Heart right ventricle (tissue), 16 donors: ENCODE measurements at regions not wholly inside any gene's neighbourhood (a gene's known extent, or its start where the extent isn't known, plus 50 kb on each side); places are given as distances from the start of the nearest gene placed in this dataset.
"Not testable (repeated sequence)": the region's sequence is repeated elsewhere in the genome, so short reads cannot be mapped to it uniquely, and the experiment has no call there.

Source experiments
- ATAC-seq, 8 donors: fragments of 200-7000 bp; cut with Tn5 transposase; one replicate each; pipeline ENCODE4 v1.9.1; 2020; ENCODE audit warnings: mild to moderate bottlenecking in 8 of 8, moderate library complexity in 8 of 8, moderate number of reproducible peaks in 1 of 8
- DNase-seq, 2 donors: peaks; one replicate each; pipeline ENCODE4 v3.0.0-alpha.2; 2020
- H3K27ac ChIP-seq, 10 donors: fragments of 200-600 bp; sonication (generic) in 2 of 10; one replicate each; pipeline versions ENCODE4 v1.5.0 to v1.8.0; 2020 to 2022; ENCODE audit warnings: mild to moderate bottlenecking in 3 of 10
- H3K27me3 ChIP-seq, 7 donors: fragments of 200-600 bp; one replicate each; pipeline ENCODE4 v1.8.0; 2021 to 2022; ENCODE audit warnings: mild to moderate bottlenecking in 2 of 7
- H3K36me3 ChIP-seq, 9 donors: fragments of 200-600 bp; sonication (generic) in 1 of 9; one replicate each; pipeline versions ENCODE4 v1.5.0 to v1.8.0; 2020 to 2022; ENCODE audit warnings: mild to moderate bottlenecking in 2 of 9
- H3K4me1 ChIP-seq, 9 donors: fragments of 200-600 bp; sonication (generic) in 1 of 9; one replicate each; pipeline versions ENCODE4 v1.5.0 to v1.8.0; 2020 to 2022; ENCODE audit warnings: mild to moderate bottlenecking in 4 of 9
- H3K4me3 ChIP-seq, 10 donors: fragments of 200-600 bp; sonication (generic) in 2 of 10; one replicate each; pipeline versions ENCODE4 v1.5.0 to v1.8.0; 2020 to 2022; ENCODE audit warnings: mild to moderate bottlenecking in 7 of 10, moderate library complexity in 2 of 10
- H3K9me3 ChIP-seq, 11 donors: fragments of 200-600 bp in 10 of 11; sonication (generic) in 2 of 11; one replicate each; pipeline versions ENCODE4 v1.5.0 to v1.8.0; 2013 to 2022; ENCODE audit warnings: mild to moderate bottlenecking in 2 of 11, control low read depth in 1 of 11, moderate library complexity in 1 of 11
- CTCF ChIP-seq, 9 donors: fragments of 200-600 bp; sonication (generic) in 2 of 9; IDR thresholded peaks; one replicate each; pipeline versions ENCODE4 v1.5.0 to v1.8.0; 2021 to 2022; ENCODE audit warnings: antibody characterized with exemption in 9 of 9, mild to moderate bottlenecking in 5 of 9, moderate library complexity in 1 of 9
- WGBS, 2 donors: extraction: QIAGEN DNeasy Blood & Tissue Kit; methylation state at CpG; one replicate each; pipeline ENCODE4 v1.1.7; 2013; ENCODE audit warnings: inconsistent platforms in 1 of 2; 5-methylcytosine and 5-hydroxymethylcytosine counted together
- intact Hi-C, 10 donors: fragments of 100-400 bp; cut with DNase I; formaldehyde crosslinking; loops; one replicate each; pipeline versions ENCODE4 v1.11.1 to v1.14.2; 2022
- donor health status: Arrhythmogenic right ventricular cardiomyopathy.
- donor health status: ischemic (EF 13 %, LVEDD 7.1; RV severe dilation, severe dysfunction).
- donor health status: healthy with polysubstance abuse.
- donor health status: DM: no; HTN: yes; CAD: no.
- donor health status: DM: no; HTN: no; CAD: no.
- donor health status: ischemic (EF 25% LVEDD 6.9; RV normal size, moderate dysfunction).
- donor health status: ischemic (EF 25% LVEDD 5.7; RV mildly dilated, moderate dysfunction).
- donor health status: healthy.
- donor health status: DM: yes; HTN: yes; CAD: no.
- donor health status: Ischemic cardiomyopathy.
- donor health status: ischemic (EF 35%, LVEDD 5.7; RV mildly dilated, moderate dysfunction).
- donor health status: nonischemic (EF 11% LVEDD 7.7; RV severe dilation, severe dysfunction).
- donor health status: DM: yes; HTN: yes; CAD: no.
- donor health status: PGD.
- donor health status: ischemic (EF 29% LVEDD 5.4; RV normal size, mild dysfunction).
- donor health status: nonischemic (EF 23%, LVEDD 6.1; RV moderate dilation, normal function).

- DNase-seq (peak in 1 of 2 donors; percentile 21), ATAC-seq (peak in 1 of 8 donors; percentile 40)
- 72 to 76% methylated on average over 5 of the region's 5 CpGs for WGBS, 2 donors
- intact Hi-C loops, result loop anchor here in 3 of 10 donors (5.0 to 10.0 kb wide), 5 partner anchors 35 to 273 kb away; partner anchors contain the start of gene TENT5A (in 1 of the 3)
- Histone ChIP-seq H3K9me3 (no peaks in the 10 kb centered on the region), H3K27me3 (no peaks in the 10 kb centered on the region), H3K27ac (no peak overlapping the region), H3K4me3 (no peak overlapping the region), H3K36me3 (no peaks in the 10 kb centered on the region), H3K4me1 (peaks cover 2 to 49% (median 23%) of the 10 kb centered on the region in 9 donors)
- TF ChIP-seq CTCF (IDR thresholded peaks at IDR 0.05), result no peak
These were observed 139.4 kb upstream of the TENT5A start for GRCh38 chr6:81891874-81892273.

- Histone ChIP-seq H3K4me1 (peaks cover 2 to 43% (median 23%) of the 10 kb centered on the region in 9 donors), H3K27me3 (no peaks in the 10 kb centered on the region), H3K9me3 (no peaks in the 10 kb centered on the region), H3K27ac (no peak overlapping the region), H3K4me3 (no peak overlapping the region), H3K36me3 (no peaks in the 10 kb centered on the region)
- no peak for ATAC-seq
- WGBS, 2 donors, result 83 to 84% methylated on average over 2 of the region's 2 CpGs
- no peak for DNase-seq
- intact Hi-C loops, result loop anchor here in 3 of 10 donors (5.0 to 10.0 kb wide), 5 partner anchors 34 to 274 kb away; partner anchors contain the start of gene TENT5A (in 1 of the 3)
- TF ChIP-seq CTCF (IDR thresholded peaks at IDR 0.05), result no peak
These were observed 138.4 kb upstream of the TENT5A start for GRCh38 chr6:81890846-81891245.

- DNase-seq (no peak), ATAC-seq (no peak)
- WGBS, 2 donors, result 52 to 61% methylated on average over 6 of the region's 6 CpGs
- no peak overlapping the region for H3K27ac ChIP-seq
- H3K4me1 ChIP-seq, result peaks cover 0 to 29% (median 14%) of the 10 kb centered on the region in 9 donors
- no peaks in the 10 kb centered on the region for H3K27me3 ChIP-seq
- no peak overlapping the region for H3K4me3 ChIP-seq
- no peak for TF ChIP-seq CTCF (IDR thresholded peaks at IDR 0.05)
- intact Hi-C loops, result loop anchor here in 3 of 10 donors (5.0 to 10.0 kb wide), 5 partner anchors 32 to 275 kb away; partner anchors contain the start of gene TENT5A (in 1 of the 3)
- H3K36me3 ChIP-seq, result no peaks in the 10 kb centered on the region
- H3K9me3 ChIP-seq, result no peaks in the 10 kb centered on the region
These were observed 137.0 kb upstream of the TENT5A start for GRCh38 chr6:81889377-81890053.

- H3K27ac ChIP-seq, H3K4me3 ChIP-seq, H3K4me1 ChIP-seq, H3K36me3 ChIP-seq, DNase-seq, ATAC-seq, H3K9me3 ChIP-seq, intact Hi-C loops, H3K27me3 ChIP-seq: not testable (repeated sequence)
- WGBS, 2 donors, result 93 to 98% methylated on average over 1 of the region's 1 CpG
These were observed 134.4 kb upstream of the TENT5A start for GRCh38 chr6:81886909-81887308.

GRCh38 chr6:81886157-81886556 lies 133.7 kb upstream of the TENT5A start:
- TF ChIP-seq CTCF (IDR thresholded peaks at IDR 0.05), result no peak
- Histone ChIP-seq H3K9me3 (no peaks in the 10 kb centered on the region), H3K4me1 (peaks cover 0 to 6% (median 0%) of the 10 kb centered on the region in 9 donors), H3K27ac (no peak overlapping the region), H3K36me3 (no peaks in the 10 kb centered on the region), H3K4me3 (no peak overlapping the region), H3K27me3 (no peaks in the 10 kb centered on the region)
- no peak for ATAC-seq
- intact Hi-C loops, result no loop called here
- 91% methylated on average over 2 of the region's 2 CpGs for WGBS, 2 donors
- DNase-seq, result no peak
